ENCODE measurements at regions not wholly inside any gene's neighbourhood (a gene's known extent, or its start where the extent isn't known, plus 50 kb on each side); places are given as distances from the start of the nearest gene placed in this dataset.

DNA sequence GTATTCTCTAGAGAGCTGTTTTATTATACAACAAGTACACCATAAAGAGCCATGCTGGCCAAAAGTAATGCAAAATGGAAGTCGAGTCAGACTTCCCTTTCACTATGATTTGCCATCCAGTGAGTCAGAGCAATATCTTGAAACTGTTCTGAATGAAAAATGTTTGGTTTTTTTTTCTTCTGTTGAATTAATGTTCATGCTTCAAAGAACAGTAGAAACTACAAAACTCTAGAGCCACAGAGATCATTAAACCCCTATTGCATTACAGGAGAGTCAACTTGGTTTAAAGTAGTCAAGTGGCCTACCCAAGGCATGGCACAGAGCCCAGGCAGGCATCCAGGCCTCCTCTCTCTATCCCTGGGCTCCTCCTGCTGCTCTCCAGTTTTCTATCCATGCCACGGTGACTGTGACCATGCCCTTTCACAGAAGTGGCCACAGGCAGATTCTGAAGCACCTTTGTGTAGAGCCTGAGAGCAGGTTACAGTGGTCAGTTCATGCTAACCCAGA, 358.9 kb downstream of the DEPDC1B start:
- H3K27me3 Mint-ChIP-seq: no peaks in the 10 kb centered on the region
- DNase-seq: no peak
- CTCF ChIA-PET: interaction anchor here (0.6 kb wide), 1 partner anchor 1816 kb away, joined by 3 read pairs; no protein-coding TSS in a partner anchor

DNA sequence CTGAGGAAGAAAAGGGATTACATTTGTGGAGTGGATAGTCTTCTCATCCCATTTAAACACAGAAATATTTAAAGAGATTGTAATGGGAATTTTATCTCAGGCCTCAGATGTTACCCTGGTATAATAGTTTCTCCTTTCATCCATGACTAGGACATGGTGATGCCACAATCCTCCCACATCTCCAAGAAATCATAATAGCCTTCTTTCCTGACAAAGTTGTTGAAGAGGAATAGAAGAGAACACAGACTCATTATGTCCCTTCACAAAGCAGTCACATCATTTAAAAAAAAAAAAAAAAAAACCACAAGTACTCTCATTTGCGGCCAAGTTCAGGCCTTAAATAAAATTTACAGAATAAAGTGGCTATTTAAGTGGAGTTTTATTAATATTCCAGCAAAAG, 359.6 kb downstream of the DEPDC1B start:
- ChIA-PET CTCF (interaction anchor here (0.6 kb wide), 1 partner anchor 1816 kb away, joined by 3 read pairs; no protein-coding TSS in a partner anchor), POLR2A (no interaction called here)
- DNase-seq (no peak), ATAC-seq (no peak)
- H3K36me3 Mint-ChIP-seq (ENCODE audit: low read depth): no peaks in the 10 kb centered on the region
- intact Hi-C loops (cut with DNase I, micrococcal nuclease): no loop called here
- H3K27me3 Mint-ChIP-seq: no peaks in the 10 kb centered on the region
- H3K27ac Mint-ChIP-seq: no peak overlapping the region
- H3K9me3 Mint-ChIP-seq (ENCODE audit: low read depth): no peaks in the 10 kb centered on the region
- H3K4me1 Mint-ChIP-seq: no peaks in the 10 kb centered on the region
- H3K4me3 Mint-ChIP-seq: no peak overlapping the region

More for the DNA sequence above, 358.9 kb downstream of the DEPDC1B start:
- POLR2A ChIA-PET: no interaction called here
- no peak overlapping the region for H3K4me3 Mint-ChIP-seq
- no peak overlapping the region for H3K27ac Mint-ChIP-seq
- no peaks in the 10 kb centered on the region for H3K9me3 Mint-ChIP-seq (ENCODE audit: low read depth)
- peak; percentile 74 for ATAC-seq
- no peaks in the 10 kb centered on the region for H3K4me1 Mint-ChIP-seq
- intact Hi-C loops (cut with DNase I, micrococcal nuclease): no loop called here
- H3K36me3 Mint-ChIP-seq (ENCODE audit: low read depth): no peaks in the 10 kb centered on the region

DNA sequence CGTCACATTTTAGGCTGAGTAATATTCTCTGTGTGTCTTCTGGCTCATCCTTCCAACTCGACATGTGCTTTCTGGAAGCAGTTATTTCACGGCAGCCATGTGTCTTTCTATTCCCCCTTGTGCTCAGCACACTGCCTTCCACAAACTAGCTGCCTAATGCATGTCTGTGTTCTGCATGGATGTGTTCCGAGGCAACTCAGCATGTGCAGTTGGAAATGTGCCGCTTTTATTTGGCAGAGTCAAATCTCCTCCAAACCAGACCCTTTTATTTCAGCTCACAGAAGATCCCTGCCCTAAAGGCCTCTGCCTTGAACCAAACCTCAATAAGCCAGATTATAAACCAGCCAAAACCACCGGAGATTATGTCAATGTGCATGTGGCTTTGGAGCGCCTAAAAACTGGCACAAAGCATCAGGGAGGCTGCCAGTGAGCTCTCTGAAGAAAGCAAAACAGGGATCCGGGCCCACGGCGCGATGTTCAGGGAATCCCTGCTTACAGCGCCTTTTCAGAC, 360.2 kb downstream of the DEPDC1B start:
- no peak overlapping the region for H3K4me3 Mint-ChIP-seq
- intact Hi-C loops (cut with DNase I, micrococcal nuclease): no loop called here
- CTCF ChIA-PET: no interaction called here
- H3K27ac Mint-ChIP-seq: no peak overlapping the region
- ATAC-seq (no peak), DNase-seq (no peak)
- no peaks in the 10 kb centered on the region for H3K4me1 Mint-ChIP-seq
- H3K9me3 Mint-ChIP-seq (ENCODE audit: low read depth): no peaks in the 10 kb centered on the region
- no peaks in the 10 kb centered on the region for H3K27me3 Mint-ChIP-seq
- H3K36me3 Mint-ChIP-seq (ENCODE audit: low read depth): no peaks in the 10 kb centered on the region
- POLR2A ChIA-PET: no interaction called here

DNA sequence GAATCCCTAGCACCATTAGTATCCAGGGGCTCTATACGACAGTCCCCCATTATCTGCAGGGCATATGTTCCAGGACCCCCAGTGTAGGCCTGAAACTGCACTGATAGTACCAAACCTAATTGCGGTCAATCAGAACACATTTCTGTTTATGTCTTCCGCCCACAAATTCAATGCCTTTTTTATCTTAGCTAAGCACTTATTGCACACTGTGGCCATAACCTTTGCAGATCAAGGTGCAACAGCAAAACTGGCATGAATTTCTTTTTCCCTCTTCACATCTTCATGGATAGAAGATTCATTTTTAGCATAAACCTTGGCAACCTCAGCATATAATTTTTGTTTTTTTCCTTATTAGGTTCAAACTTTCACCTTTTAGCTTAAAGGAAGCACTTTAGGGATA, 361.1 kb downstream of the DEPDC1B start:
- POLR2A ChIA-PET: no interaction called here

DNA sequence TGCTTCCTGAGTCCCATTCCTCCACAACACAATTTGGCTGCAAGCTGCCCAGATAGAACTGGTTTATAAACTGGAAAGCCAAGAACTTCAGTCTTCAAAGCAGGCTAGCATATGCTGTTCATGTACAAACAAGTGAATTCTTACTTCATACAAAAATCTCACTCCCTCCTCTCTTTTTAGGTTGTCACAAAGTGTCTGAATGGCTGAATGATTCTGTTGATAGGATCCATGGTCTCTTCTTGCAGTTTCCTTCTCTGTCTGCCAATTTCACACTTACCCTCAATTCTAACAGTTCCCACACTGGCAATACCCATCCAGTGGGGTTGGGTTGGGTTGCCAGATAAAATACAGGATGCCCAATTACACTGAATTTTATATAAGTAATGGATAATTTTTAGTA, 363.5 kb downstream of the DEPDC1B start:
- POLR2A ChIA-PET: no interaction called here
- Mint-ChIP-seq H3K9me3 (ENCODE audit: low read depth) (no peaks in the 10 kb centered on the region), H3K36me3 (ENCODE audit: low read depth) (no peaks in the 10 kb centered on the region), H3K27ac (no peak overlapping the region), H3K4me3 (no peak overlapping the region), H3K27me3 (no peaks in the 10 kb centered on the region), H3K4me1 (no peaks in the 10 kb centered on the region)
- intact Hi-C loops (cut with DNase I, micrococcal nuclease): no loop called here
- ATAC-seq (no peak), DNase-seq (no peak)
- CTCF ChIA-PET: no interaction called here

More for the DNA sequence above, 361.1 kb downstream of the DEPDC1B start:
- H3K4me3 Mint-ChIP-seq: no peak overlapping the region
- no peaks in the 10 kb centered on the region for H3K4me1 Mint-ChIP-seq
- CTCF ChIA-PET: no interaction called here
- no peaks in the 10 kb centered on the region for H3K27me3 Mint-ChIP-seq
- no peaks in the 10 kb centered on the region for H3K36me3 Mint-ChIP-seq (ENCODE audit: low read depth)
- ATAC-seq: no peak
- intact Hi-C loops (cut with DNase I, micrococcal nuclease): no loop called here
- H3K27ac Mint-ChIP-seq: no peak overlapping the region
- DNase-seq: no peak
- no peaks in the 10 kb centered on the region for H3K9me3 Mint-ChIP-seq (ENCODE audit: low read depth)

DNA sequence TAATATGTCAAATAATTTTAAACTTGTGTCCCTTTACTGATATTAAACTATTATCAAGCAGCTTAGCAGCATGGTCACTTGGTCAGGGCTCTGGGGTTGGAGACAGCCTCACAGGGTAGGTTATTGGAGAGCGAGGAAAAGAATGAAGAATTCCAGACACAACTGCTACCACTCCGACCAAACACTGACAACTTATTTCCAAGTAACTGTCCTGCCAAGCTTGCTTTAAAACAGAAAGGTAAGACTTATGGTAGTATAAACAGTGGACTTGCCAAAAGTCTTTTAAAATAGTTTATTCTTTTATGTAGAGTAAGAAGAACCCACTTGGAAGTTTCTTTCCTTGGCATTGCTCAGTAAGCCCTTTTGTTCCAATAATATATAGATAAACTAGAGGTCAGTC, 364.1 kb downstream of the DEPDC1B start:
- Mint-ChIP-seq H3K27ac (no peak overlapping the region), H3K4me1 (no peaks in the 10 kb centered on the region), H3K9me3 (ENCODE audit: low read depth) (no peaks in the 10 kb centered on the region), H3K27me3 (no peaks in the 10 kb centered on the region), H3K36me3 (ENCODE audit: low read depth) (no peaks in the 10 kb centered on the region), H3K4me3 (no peak overlapping the region)
- CTCF ChIA-PET: no interaction called here
- POLR2A ChIA-PET: no interaction called here
- intact Hi-C loops (cut with DNase I, micrococcal nuclease): no loop called here
- ATAC-seq: no peak
- no peak for DNase-seq

DNA sequence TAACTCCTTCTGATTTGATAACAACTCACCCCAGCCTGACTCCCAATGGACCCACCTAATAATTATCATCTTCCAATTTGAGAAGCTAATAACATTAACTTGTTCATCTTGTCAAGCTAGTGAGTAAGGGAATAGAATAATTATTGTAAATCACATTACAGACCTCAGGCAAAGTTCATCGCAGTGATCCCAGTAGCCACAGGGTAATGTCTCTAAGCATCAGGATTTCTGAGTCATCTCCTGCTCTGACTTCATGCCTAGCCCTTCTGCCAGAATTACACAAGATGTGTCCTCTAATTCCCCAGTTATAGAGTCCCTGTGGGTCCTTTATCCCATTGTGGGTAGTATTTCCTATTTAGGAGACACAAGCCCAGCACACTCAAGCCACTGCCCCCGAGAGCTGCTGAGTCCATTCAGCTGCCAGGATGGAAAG, 365.7 kb downstream of the DEPDC1B start:
- Mint-ChIP-seq H3K9me3 (ENCODE audit: low read depth) (no peaks in the 10 kb centered on the region), H3K36me3 (ENCODE audit: low read depth) (no peaks in the 10 kb centered on the region), H3K27ac (no peak overlapping the region), H3K27me3 (no peaks in the 10 kb centered on the region), H3K4me1 (no peaks in the 10 kb centered on the region), H3K4me3 (no peak overlapping the region)
- intact Hi-C loops (cut with DNase I, micrococcal nuclease): no loop called here
- ChIA-PET CTCF (no interaction called here), POLR2A (no interaction called here)
- no peak for ATAC-seq
- DNase-seq: no peak

DNA sequence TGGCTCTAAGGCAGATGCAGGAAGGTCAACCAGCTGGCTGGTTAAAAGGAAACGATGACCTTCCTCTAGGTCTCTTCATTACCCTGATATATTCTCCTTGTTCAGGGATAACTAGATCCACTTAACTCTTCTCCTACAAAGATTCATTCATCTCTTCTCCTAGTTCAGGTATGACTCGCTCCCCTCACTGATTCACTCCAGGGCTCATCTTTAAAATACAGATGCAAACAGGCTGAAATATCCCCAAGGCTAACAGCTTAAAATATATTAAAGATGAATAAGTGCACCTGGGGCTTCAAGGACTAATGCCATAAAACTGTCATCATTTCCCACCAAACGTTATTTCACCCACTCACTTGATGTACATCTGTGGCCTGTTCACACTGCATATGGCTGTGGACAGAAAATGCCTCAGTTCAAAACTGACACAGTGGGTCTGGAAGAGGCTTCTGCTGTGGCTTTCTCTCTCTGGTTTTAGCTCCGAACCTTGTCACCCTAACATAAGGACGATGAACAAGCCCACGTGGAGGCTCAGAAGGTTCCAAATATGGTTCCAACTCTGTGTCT, 366.9 kb downstream of the DEPDC1B start:
- DNase-seq: no peak
- H3K27ac Mint-ChIP-seq: no peak overlapping the region
- intact Hi-C loops (cut with DNase I, micrococcal nuclease): no loop called here
- H3K4me1 Mint-ChIP-seq: no peaks in the 10 kb centered on the region
- no peaks in the 10 kb centered on the region for H3K36me3 Mint-ChIP-seq (ENCODE audit: low read depth)
- no peak overlapping the region for H3K4me3 Mint-ChIP-seq
- ATAC-seq: no peak
- no peaks in the 10 kb centered on the region for H3K27me3 Mint-ChIP-seq
- CTCF ChIA-PET: interaction anchor here (0.6 kb wide), 1 partner anchor 469 kb away, joined by 4 read pairs; no protein-coding TSS in a partner anchor
- POLR2A ChIA-PET: no interaction called here
- H3K9me3 Mint-ChIP-seq (ENCODE audit: low read depth): peaks cover 2% of the 10 kb centered on the region

DNA sequence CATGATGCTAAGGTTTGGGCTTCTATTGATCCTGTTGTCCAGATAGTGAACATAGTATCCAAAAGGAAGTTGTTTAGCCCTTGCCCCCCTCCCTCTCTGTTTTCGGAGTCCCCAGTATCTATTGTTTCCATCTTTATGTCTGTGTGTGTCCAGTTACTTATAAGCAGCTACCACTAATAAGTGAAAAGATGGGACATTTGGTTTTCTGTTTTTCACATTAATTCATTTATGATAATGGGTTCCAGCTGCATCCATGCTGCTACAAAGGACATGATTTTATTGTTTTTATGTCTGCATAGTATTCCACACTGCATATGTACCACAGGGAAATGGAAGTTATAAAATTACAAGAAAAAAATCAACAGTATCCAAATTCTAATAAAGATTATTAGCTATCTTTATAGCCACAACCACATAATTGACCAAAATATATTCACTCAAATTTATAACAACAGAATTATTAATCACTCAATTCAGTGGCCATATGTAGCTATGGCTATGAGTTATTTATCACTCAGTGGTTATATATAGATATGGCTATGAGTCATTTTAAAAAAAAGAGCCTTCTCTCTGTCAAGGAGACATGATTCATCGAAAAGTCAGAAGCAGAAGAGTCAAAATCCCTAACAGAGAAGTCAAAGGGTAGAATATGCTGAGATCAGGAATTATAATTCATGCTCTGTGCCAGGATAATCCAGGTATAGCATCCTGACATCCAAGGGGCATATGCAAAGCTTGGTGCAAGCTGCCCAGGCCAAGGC, 367.5 kb downstream of the DEPDC1B start:
- H3K4me1 Mint-ChIP-seq: no peaks in the 10 kb centered on the region
- H3K4me3 Mint-ChIP-seq: no peak overlapping the region
- no peak overlapping the region for H3K27ac Mint-ChIP-seq
- DNase-seq (no peak), ATAC-seq (no peak)
- ChIA-PET CTCF (interaction anchor here (0.6 to 0.7 kb wide), 3 partner anchors 61 to 468 kb away, joined by 4 read pairs; no protein-coding TSS in a partner anchor), POLR2A (no interaction called here)
- no peaks in the 10 kb centered on the region for H3K27me3 Mint-ChIP-seq
- peaks cover 2% of the 10 kb centered on the region for H3K9me3 Mint-ChIP-seq (ENCODE audit: low read depth)
- intact Hi-C loops (cut with DNase I, micrococcal nuclease): no loop called here
- H3K36me3 Mint-ChIP-seq (ENCODE audit: low read depth): no peaks in the 10 kb centered on the region

DNA sequence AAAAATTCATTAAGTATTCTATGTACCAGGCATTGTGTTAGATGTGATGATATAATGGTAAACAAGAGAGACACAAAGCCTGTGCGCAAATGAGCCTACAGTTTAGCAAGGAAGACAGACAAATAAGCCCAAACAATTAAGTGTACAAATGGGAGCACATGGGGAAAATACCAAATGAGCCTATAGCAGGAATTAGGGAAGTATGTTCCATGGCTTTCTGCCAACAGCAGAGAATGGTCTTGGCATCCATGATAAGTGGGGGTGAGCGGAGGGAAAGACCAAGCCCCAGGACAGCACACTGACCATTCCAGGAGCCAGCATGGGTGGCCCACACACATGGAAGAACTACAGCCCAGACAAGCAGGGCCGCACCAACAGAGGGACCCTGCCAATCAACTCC, 369.7 kb downstream of the DEPDC1B start:
- Mint-ChIP-seq H3K4me3 (no peak overlapping the region), H3K4me1 (no peaks in the 10 kb centered on the region), H3K27ac (no peak overlapping the region), H3K36me3 (ENCODE audit: low read depth) (no peaks in the 10 kb centered on the region), H3K9me3 (ENCODE audit: low read depth) (peaks cover 2% of the 10 kb centered on the region), H3K27me3 (no peaks in the 10 kb centered on the region)
- ChIA-PET CTCF (no interaction called here), POLR2A (no interaction called here)
- ATAC-seq (no peak), DNase-seq (no peak)
- intact Hi-C loops (cut with DNase I, micrococcal nuclease): no loop called here

DNA sequence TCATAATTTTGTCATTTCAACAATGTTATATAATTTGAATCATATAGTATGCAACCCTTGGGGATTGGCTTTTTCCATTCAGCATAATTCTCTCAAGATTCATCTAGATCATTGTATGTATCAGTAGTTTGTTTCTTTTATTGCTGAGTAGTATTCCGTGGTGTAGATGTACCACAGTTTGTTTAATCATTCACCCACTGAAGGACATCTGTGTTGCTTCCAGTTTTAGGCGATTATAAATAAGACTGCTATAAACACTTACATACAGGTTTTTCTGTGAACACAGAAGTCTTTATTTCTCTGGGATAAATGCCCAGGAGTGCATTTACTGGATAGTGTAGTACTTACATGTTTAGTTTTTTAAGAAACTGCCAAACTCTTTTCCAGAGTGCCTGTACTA, 374.1 kb downstream of the DEPDC1B start:
- Mint-ChIP-seq H3K9me3 (ENCODE audit: low read depth) (peaks cover 13% of the 10 kb centered on the region), H3K4me3 (no peak overlapping the region), H3K4me1 (no peaks in the 10 kb centered on the region), H3K36me3 (ENCODE audit: low read depth) (no peaks in the 10 kb centered on the region), H3K27me3 (no peaks in the 10 kb centered on the region), H3K27ac (no peak overlapping the region)
- ATAC-seq: no peak
- ChIA-PET CTCF (no interaction called here), POLR2A (no interaction called here)
- DNase-seq: no peak
- intact Hi-C loops (cut with DNase I, micrococcal nuclease): no loop called here

DNA sequence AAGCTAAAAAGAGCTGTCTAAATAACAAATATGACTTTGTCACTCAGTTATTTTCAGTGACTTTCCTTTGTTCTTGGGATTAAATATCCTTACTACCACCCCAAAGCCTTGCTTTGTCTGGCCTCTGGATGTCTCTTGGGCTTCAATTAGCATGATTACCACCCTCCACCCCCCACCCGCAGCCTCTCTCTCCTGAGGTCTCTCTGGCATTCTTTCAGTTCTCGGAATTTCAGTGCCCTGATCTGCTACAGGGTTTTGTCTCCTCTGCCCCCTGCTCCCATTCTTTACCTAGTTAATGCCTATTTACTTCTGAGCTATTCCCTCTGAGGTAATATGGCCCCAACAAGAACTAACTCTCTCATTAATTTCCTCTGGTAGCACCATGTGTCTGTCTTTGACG, 376.4 kb downstream of the DEPDC1B start:
- no peak for DNase-seq

More for the DNA sequence above, 376.4 kb downstream of the DEPDC1B start:
- Mint-ChIP-seq H3K27ac (no peak overlapping the region), H3K9me3 (ENCODE audit: low read depth) (peaks cover 18% of the 10 kb centered on the region), H3K4me3 (no peak overlapping the region), H3K27me3 (no peaks in the 10 kb centered on the region), H3K36me3 (ENCODE audit: low read depth) (no peaks in the 10 kb centered on the region), H3K4me1 (no peaks in the 10 kb centered on the region)
- intact Hi-C loops (cut with DNase I, micrococcal nuclease): no loop called here
- POLR2A ChIA-PET: no interaction called here
- CTCF ChIA-PET: interaction anchor here (0.7 kb wide), 1 partner anchor 332 kb away, joined by 3 read pairs; no protein-coding TSS in a partner anchor
- ATAC-seq: no peak

Measured in activated CD4-positive, alpha-beta T cell treated with anti-CD3 and anti-CD28 coated beads for 36 hours (primary cell).